HFFc6 (cell line): ENCODE measurements at regions not wholly inside any gene's neighbourhood (a gene's known extent, or its start where the extent isn't known, plus 50 kb on each side); places are given as distances from the start of the nearest gene placed in this dataset.

Source experiments
- DNase-seq: peaks from one replicate; pipeline ENCODE4 v3.0.0-alpha.2; 2018
- H3K27ac Mint-ChIP-seq: 2 replicates; pipeline ENCODE4 v1.8.0; 2020; ENCODE audit warnings: mild to moderate bottlenecking, mixed read lengths
- H3K27me3 Mint-ChIP-seq: 2 replicates; pipeline ENCODE4 v1.8.0; 2021; ENCODE audit warnings: mild to moderate bottlenecking, moderate library complexity, mixed read lengths; ENCODE audit not compliant: insufficient read depth
- H3K36me3 Mint-ChIP-seq: 2 replicates; pipeline ENCODE4 v1.8.0; 2021; ENCODE audit warnings: low read depth, mixed read lengths
- H3K4me1 Mint-ChIP-seq: 2 replicates; pipeline ENCODE4 v1.8.0; 2020; ENCODE audit warnings: low read depth, mixed read lengths
- H3K4me3 Mint-ChIP-seq: 2 replicates; pipeline ENCODE4 v1.8.0; 2020; ENCODE audit warnings: mild to moderate bottlenecking, moderate library complexity, mixed read lengths
- H3K9me3 Mint-ChIP-seq: 2 replicates; pipeline ENCODE4 v1.8.0; 2020; ENCODE audit warnings: mild to moderate bottlenecking, mixed read lengths
- TF ChIP-seq, protein P1 (sequence below): fragments of 200-600 bp; sonication (generic); IDR thresholded peaks from 2 replicates; pipeline ENCODE4 v1.5.0; 2021; ENCODE audit warnings: antibody characterized with exemption, mild to moderate bottlenecking

DNA sequence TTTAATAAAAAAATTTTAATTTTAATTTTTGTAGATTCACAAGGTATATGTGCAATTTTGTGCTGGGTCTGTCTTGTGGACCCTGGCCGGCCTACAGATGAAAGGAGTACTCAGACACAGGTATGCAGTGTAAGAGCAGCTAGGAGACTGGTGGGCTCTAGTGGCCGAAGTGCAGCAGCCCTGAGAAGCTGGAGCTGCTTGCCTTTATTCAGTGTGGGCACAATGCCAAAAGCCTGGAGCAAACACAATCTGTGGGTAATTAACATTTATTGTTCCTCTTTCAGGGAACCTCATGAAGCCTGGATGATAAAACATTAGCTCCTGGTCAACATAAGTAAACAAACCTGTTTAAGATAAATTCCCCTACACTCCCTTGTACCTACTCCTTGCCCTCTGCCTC, 135.7 kb upstream of the SEL1L start:
- H3K27me3 Mint-ChIP-seq, result no peaks in the 10 kb centered on the region
- no peak overlapping the region for H3K27ac Mint-ChIP-seq
- H3K9me3 Mint-ChIP-seq, result peaks cover 21% of the 10 kb centered on the region
- H3K4me3 Mint-ChIP-seq, result no peak overlapping the region
- H3K4me1 Mint-ChIP-seq, result no peaks in the 10 kb centered on the region
- peaks cover 6% of the 10 kb centered on the region; the same call in 1 of the 2 replicates for H3K36me3 Mint-ChIP-seq
- DNase-seq, result no peak
- TF ChIP-seq, protein P1, sequence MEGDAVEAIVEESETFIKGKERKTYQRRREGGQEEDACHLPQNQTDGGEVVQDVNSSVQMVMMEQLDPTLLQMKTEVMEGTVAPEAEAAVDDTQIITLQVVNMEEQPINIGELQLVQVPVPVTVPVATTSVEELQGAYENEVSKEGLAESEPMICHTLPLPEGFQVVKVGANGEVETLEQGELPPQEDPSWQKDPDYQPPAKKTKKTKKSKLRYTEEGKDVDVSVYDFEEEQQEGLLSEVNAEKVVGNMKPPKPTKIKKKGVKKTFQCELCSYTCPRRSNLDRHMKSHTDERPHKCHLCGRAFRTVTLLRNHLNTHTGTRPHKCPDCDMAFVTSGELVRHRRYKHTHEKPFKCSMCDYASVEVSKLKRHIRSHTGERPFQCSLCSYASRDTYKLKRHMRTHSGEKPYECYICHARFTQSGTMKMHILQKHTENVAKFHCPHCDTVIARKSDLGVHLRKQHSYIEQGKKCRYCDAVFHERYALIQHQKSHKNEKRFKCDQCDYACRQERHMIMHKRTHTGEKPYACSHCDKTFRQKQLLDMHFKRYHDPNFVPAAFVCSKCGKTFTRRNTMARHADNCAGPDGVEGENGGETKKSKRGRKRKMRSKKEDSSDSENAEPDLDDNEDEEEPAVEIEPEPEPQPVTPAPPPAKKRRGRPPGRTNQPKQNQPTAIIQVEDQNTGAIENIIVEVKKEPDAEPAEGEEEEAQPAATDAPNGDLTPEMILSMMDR, result no peak

DNA sequence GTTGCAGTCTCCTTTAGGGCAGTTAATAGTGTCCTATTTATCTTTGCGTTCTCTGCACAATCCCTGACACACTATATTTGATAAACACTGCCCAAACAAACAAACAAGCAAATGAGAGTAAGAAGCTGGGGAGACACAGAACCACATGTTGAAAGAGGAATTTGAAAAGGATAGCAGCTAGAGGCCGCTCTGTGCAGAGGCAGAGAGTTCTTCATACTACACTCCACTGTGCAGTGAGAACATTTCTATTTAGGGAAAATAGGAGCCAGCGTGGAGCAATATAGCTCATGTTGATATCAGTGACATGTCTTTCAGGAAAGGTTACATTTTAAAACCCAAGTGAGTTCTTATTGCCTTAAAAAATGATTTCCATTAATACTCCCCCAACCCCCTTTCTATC, 140.3 kb upstream of the SEL1L start:
- no peaks in the 10 kb centered on the region for H3K36me3 Mint-ChIP-seq
- TF ChIP-seq, protein P1, result no peak
- no peaks in the 10 kb centered on the region for H3K4me1 Mint-ChIP-seq
- no peaks in the 10 kb centered on the region for H3K27me3 Mint-ChIP-seq
- peaks cover 43% of the 10 kb centered on the region for H3K9me3 Mint-ChIP-seq
- no peak overlapping the region for H3K4me3 Mint-ChIP-seq
- no peak for DNase-seq
- H3K27ac Mint-ChIP-seq, result no peak overlapping the region

DNA sequence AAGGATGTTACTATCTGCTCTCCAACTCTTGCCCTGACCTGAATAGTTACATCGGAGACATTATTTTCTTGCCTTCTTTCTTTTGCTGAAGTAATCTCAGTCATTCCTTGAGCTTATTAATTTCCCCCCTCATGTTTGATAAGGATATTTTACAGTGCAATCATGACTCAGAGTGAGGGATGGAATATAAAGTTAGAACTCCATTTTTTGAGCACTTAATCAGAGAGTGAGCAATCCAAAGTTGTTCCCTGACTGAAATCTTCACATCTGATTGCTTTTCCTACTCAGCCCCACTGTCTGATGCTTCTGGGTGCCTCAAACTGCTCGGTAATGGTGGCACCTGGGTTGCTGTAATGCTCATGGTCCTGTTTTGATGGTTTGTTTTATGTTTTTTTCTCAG, 142.7 kb upstream of the SEL1L start:
- Mint-ChIP-seq H3K4me3 (no peak overlapping the region), H3K27me3 (no peaks in the 10 kb centered on the region), H3K4me1 (no peaks in the 10 kb centered on the region), H3K27ac (no peak overlapping the region), H3K9me3 (peaks cover 46% of the 10 kb centered on the region), H3K36me3 (no peaks in the 10 kb centered on the region)
- no peak for DNase-seq
- TF ChIP-seq, protein P1, result no peak

DNA sequence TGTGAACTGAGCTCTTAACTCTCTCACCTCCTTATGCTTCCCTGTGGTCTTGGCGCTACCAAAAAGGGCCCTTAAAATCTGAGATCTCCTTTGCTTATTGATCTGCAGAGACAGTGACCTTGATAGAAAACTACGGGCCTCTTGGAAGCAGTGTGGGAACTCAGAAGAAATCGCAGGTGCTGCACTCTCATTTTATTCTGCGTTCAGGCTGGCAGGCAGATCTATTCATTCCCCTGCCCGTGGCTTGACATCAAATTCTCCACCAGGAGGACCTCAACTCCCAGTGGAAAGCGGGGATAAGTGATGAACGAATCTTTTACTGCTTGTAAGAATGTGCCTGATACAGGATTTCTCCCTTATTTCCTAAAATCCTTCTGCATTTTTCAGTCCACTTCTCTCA, 143.2 kb upstream of the SEL1L start:
- H3K4me1 Mint-ChIP-seq, result no peaks in the 10 kb centered on the region
- no peaks in the 10 kb centered on the region for H3K27me3 Mint-ChIP-seq
- no peak for DNase-seq
- H3K27ac Mint-ChIP-seq, result no peak overlapping the region
- H3K36me3 Mint-ChIP-seq, result no peaks in the 10 kb centered on the region
- H3K4me3 Mint-ChIP-seq, result no peak overlapping the region
- H3K9me3 Mint-ChIP-seq, result peaks cover 46% of the 10 kb centered on the region
- TF ChIP-seq, protein P1, result no peak

DNA sequence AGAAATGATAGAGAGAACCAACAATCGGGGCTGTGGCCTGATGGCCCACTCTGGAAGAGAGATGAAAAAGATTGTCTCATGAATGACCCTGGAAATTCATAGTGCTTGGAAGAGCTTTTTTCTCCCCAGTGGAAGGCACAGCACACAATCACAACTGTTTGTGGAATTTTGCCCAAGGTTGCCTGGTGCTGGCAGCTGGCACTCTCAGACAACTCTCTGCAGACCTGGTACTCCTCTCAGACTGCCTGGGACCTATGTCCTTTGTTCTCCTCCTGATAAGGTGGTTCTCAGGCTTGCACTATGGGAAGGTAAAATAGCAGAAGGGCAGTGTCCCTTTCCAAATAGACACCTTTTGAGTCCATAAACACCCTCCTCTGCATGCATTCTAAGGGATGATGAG, 144.1 kb upstream of the SEL1L start:
- TF ChIP-seq, protein P1, result no peak
- no peaks in the 10 kb centered on the region for H3K4me1 Mint-ChIP-seq
- no peak overlapping the region for H3K27ac Mint-ChIP-seq
- no peaks in the 10 kb centered on the region for H3K27me3 Mint-ChIP-seq
- no peak for DNase-seq
- peaks cover 49% of the 10 kb centered on the region for H3K9me3 Mint-ChIP-seq
- no peaks in the 10 kb centered on the region for H3K36me3 Mint-ChIP-seq
- no peak overlapping the region for H3K4me3 Mint-ChIP-seq

DNA sequence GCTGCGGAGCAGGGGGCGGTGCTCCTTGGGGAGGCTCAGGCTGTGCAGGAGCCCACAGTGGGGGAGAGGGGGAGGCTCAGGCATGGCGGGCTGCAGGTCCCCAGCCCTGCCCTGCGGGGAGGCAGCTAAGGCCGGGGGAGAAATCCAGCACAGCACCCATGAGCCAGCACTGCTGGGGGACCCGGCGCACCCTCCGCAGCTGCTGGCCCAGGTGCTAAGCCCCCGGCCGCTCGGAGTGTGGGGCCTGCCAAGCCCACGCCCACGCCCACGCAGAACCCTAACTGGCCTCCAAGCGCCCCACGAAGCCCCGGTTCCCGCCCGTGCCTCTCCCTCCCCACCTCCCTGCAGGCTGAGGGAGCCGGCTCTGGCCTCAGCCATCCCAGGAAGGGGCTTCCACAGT, 145.6 kb upstream of the SEL1L start:
- H3K27me3 Mint-ChIP-seq, result no peaks in the 10 kb centered on the region
- H3K9me3 Mint-ChIP-seq, result peaks cover 62% of the 10 kb centered on the region
- no peak for DNase-seq
- no peak overlapping the region for H3K27ac Mint-ChIP-seq
- no peak overlapping the region for H3K4me3 Mint-ChIP-seq
- H3K36me3 Mint-ChIP-seq, result no peaks in the 10 kb centered on the region
- H3K4me1 Mint-ChIP-seq, result no peaks in the 10 kb centered on the region
- TF ChIP-seq, protein P1, result no peak
